HG02943 (cell line): ENCODE measurements at regions not wholly inside any gene's neighbourhood (a gene's known extent, or its start where the extent isn't known, plus 50 kb on each side); places are given as distances from the start of the nearest gene placed in this dataset.
"Not testable (repeated sequence)": the region's sequence is repeated elsewhere in the genome, so short reads cannot be mapped to it uniquely, and the experiment has no call there.

ENCODE experiments used
- ATAC-seq: cut with Tn5 transposase; IDR thresholded peaks from one replicate; pipeline ENCODE4 v1.9.1; 2021; ENCODE audit warnings: mild to moderate bottlenecking, low read depth, moderate library complexity; ENCODE audit not compliant: unreplicated experiment

- ATAC-seq = no peak
Measured at GRCh38 chr5:39780347-39780746, 355.6 kb upstream of the DAB2 start.

GRCh38 chr5:39779831-39780230, 355.1 kb upstream of the DAB2 start:
- no peak for ATAC-seq

- ATAC-seq = no peak
Measured at GRCh38 chr5:39775797-39776365, 351.1 kb upstream of the DAB2 start.

- ATAC-seq = no peak
Measured at GRCh38 chr5:39775086-39775796, 350.5 kb upstream of the DAB2 start.

- no peak for ATAC-seq
Measured at GRCh38 chr5:39774605-39775004, 349.8 kb upstream of the DAB2 start.

GRCh38 chr5:39772307-39772706, 347.5 kb upstream of the DAB2 start:
- no peak for ATAC-seq

GRCh38 chr5:39767916-39768315, 343.1 kb upstream of the DAB2 start:
- no peak for ATAC-seq

GRCh38 chr5:39765366-39765765, 340.6 kb upstream of the DAB2 start:
- ATAC-seq = no peak

GRCh38 chr5:39762761-39763160, 338.0 kb upstream of the DAB2 start:
- no peak for ATAC-seq

- no peak for ATAC-seq
Measured at GRCh38 chr5:39761199-39761950, 336.6 kb upstream of the DAB2 start.

- ATAC-seq = no peak
Measured at GRCh38 chr5:39760385-39761198, 335.8 kb upstream of the DAB2 start.

GRCh38 chr5:39759701-39760100, 334.9 kb upstream of the DAB2 start:
- ATAC-seq = no peak

GRCh38 chr5:39758426-39758825, 333.6 kb upstream of the DAB2 start:
- ATAC-seq = no peak

GRCh38 chr5:39757131-39757530, 332.4 kb upstream of the DAB2 start:
- no peak for ATAC-seq

- no peak for ATAC-seq
Measured at GRCh38 chr5:39755986-39756385, 331.2 kb upstream of the DAB2 start.

GRCh38 chr5:39755452-39755851, 330.7 kb upstream of the DAB2 start:
- no peak for ATAC-seq

GRCh38 chr5:39753747-39754146, 329.0 kb upstream of the DAB2 start:
- ATAC-seq = not testable (repeated sequence)

GRCh38 chr5:39750661-39751060, 325.9 kb upstream of the DAB2 start:
- ATAC-seq = no peak

- ATAC-seq = no peak
Measured at GRCh38 chr5:39742916-39743315, 318.1 kb upstream of the DAB2 start.

- ATAC-seq = no peak
Measured at GRCh38 chr5:39740404-39740803, 315.6 kb upstream of the DAB2 start.

- no peak for ATAC-seq
Measured at GRCh38 chr5:39732166-39732565, 307.4 kb upstream of the DAB2 start.
